ENCODE measurements at regions not wholly inside any gene's neighbourhood (a gene's known extent, or its start where the extent isn't known, plus 50 kb on each side); places are given as distances from the start of the nearest gene placed in this dataset.
"Not testable (repeated sequence)": the region's sequence is repeated elsewhere in the genome, so short reads cannot be mapped to it uniquely, and the experiment has no call there.

DNA sequence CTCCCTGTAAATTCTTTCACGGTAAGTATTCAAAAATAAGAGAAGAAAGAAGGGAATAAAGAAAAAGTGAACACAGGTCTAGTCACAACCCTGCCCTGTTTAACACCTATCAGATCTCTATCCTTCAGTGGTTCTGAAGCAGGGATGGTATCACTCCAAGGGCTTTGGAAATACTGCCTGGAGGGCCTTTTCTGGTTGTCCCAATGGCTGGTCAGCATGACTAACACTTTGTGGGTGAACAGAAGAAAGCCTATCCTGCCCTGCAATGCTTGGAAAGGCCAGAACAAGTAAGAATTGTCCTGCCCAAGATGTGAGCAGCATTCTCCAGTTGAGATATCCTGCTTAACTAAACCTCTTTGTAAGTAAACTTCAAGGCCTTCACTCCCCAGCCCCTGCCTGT, 124.9 kb downstream of the TMEM167A start:
- no peak for DNase-seq

DNA sequence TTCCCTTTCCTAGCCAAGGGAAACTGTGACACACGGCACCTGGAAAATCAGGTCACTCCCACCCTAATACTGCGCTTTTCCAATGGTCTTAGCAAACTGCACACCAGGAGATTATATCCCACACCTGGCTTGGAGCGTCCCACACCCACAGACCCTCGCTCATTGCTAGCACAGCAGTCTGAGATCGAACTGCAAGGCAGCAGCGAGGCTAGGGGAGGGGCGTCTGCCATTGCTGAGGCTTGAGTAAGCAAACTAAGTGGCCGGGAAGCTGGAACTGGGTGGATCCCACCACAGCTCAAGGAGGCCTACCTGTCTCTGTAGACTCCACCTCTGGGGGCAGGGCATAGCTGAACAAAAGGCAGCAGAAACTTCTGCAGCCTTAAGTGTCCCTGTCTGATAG, 132.9 kb downstream of the TMEM167A start:
- not testable (repeated sequence) for DNase-seq

DNA sequence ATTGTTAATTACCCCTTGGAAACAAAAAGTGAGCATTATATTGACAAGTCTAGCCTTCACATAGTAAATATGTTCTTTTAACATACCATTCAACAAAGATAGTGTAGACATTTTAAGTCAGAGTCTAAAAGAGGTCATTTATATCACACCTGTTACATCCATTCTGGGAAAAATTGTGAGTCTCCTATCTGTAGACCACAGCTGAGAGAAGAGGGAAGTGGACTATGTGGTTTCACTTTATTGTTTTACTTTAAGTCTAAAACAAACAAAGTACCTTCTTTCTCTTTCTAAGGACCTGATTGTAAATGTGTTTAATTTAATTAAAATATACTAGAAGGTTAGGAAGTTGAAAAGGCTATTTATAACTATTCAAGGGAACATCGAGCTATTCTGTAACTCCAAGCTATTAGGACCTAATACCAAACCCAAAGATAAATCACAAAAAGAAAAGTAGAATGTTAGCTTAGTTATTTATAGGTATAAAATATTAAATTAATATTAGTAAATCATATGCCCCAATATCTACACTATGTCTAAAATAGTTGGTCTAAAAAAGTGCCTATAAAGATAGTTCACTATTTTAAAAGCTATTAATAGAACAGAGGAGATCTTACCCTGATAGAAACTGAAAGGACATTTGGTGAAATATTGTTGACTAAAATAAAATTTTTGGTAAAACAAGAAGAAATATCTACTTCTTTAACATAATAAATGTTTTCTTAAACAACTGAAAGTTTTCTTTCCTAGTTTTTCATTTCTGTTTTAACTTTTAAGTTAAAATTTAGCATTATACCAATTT, 134.9 kb downstream of the TMEM167A start:
- no peak for DNase-seq

DNA sequence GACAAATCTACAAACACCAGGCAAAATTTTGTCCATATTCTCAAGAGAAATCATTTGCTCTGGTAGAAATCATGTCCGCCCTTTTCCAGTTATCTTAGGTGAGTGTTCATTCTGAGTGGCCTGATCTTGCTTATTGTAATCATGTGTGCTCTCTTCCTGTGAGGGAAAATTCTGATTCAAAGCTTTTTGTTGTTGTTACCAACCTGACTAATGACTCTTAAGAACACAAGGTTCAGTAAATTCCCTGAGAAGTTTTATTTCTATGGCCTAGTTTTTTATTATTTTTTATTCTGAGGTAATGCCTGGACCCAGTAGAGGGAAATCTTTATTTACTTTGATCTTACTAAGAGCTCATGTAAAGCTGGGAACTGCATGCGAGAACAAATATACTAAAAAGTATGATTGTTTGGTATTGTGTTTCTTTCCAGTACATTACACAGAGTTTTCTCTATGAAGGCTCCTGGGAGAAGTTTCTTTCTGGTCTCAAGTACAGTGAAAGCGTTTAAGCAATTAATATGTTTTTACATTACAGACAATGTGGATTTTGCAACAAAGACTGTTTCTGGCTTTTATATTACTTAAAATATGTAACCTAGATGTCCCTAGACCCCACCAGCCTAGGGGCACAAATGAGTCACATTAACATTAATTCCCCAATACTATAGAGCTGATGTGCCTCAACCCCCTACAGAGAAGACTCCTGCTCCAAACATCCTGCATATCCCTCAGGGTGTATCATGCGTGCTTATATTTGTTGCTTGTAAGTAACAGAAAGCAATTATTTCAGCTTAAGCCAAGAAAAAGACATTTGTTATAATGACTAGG, 138.1 kb downstream of the TMEM167A start:
- no peak for DNase-seq

GRCh38 chr5:82932473-82933220, 144.5 kb downstream of the TMEM167A start:
- not testable (repeated sequence) for DNase-seq

- no peak for DNase-seq
Observed at GRCh38 chr5:82931110-82931509, 146.1 kb downstream of the TMEM167A start.

GRCh38 chr5:82925061-82925411, 152.2 kb downstream of the TMEM167A start:
- DNase-seq, result no peak

DNA sequence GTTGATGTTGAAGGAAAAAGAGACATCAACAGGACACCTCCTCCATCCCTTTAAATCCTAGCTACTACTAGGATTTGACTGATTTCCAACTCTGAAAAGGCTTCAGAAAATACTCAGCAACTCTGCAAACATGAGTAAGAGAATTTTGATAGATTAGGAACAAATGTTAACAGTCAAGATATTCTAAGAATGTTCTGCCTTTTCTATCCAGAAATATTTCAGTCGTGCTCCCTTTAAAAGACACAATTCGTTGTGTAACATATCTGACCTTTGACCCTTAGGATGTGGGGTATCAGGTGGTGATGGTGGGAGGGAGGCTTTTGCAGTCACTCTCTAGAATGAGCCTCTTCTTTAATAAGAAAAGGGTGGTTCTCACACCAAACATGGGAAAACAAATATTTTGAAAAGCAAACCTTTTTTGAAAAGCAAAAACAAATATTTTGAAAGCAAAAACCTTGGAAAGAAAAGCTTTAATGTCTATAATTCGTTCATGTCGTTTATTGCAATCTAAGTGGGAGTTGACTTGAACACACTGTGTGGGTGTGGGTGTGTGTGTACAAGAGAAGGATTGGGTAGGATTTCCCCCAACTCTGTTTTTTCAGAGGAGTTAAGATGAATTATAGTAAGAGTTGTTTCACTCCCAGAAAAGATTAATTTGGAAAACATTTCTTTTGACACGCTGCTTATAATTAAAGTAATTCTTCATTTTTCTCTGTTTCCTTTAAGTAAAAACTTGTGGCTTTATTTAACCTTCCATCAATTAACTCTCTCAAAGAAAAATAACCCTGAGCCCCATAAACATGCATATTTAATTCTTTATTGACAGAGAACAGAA, 152.8 kb downstream of the TMEM167A start:
- DNase-seq, result no peak

DNA sequence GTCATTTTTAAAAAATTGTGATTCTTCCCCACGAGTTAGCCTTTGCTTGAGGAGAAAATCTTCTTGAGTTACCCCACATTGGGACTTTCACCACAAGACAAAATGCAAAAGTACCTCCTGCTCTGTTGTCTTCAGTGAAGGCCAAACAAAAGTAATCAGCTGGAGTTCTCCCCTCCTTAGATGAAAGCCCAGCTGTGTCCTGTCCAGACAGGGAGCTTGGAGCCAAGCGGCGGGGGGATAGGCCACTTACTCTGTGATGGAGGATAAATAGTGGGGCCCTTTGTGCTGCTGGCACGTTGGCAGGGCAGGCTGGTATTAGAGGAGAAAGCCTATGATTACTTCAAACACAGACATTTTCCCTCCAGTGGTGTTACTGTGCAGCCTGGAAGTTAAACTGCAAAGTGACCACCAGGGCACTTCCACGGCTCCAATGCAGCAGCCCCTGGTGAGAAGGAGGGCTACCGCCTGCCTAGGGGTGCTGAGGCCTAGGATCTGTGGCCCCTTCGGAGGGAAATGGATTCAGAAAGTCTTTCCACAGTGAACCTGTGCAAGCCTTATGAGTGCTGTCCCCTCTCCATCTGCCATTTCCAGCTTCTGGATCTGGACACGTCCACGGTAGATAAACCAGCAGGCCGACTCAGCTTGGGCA, 155.0 kb downstream of the TMEM167A start:
- DNase-seq, result no peak

DNA sequence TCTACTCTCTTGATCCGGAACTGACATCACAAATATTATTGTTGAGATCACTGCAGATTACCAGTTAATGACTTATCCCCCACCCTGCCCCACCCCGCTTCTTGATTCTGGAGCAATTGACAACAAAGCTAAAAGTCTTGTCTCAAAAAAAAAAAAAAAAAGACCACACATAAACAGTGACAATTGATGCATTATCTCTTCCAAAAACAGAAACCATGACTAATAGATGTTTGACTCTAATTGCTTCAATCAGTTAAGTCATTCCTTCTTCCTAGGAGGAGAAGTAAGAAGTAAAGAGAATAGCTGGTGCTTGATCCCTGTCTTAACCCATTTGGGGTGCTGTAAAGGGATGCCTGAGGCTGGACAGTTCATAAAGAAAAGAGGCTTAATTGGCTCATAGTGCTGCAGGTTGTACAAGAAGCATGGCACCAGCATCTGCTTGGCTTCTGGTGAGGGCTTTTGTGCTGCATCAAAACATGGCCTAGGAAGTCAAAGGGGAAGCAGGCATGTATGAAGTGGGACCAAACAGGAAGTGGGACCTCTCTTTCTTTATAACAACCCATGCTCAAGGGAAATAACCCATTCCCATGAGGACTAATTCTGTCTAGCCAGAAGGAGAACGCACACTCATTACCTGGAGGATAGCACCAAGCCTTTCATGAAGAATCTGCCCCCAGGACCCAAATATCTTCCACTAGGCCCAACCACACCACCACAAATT, 158.7 kb downstream of the TMEM167A start:
- DNase-seq, result no peak

- no peak for DNase-seq
Observed at GRCh38 chr5:82917584-82917983, 159.6 kb downstream of the TMEM167A start.

- DNase-seq, result no peak
Observed at GRCh38 chr5:82913971-82914370, 163.2 kb downstream of the TMEM167A start.

GRCh38 chr5:82912462-82912861, 164.7 kb downstream of the TMEM167A start:
- DNase-seq, result no peak

- no peak for DNase-seq
Observed at GRCh38 chr5:82911910-82912309, 165.3 kb downstream of the TMEM167A start.

GRCh38 chr5:82910905-82911304, 166.3 kb downstream of the TMEM167A start:
- DNase-seq, result no peak

DNA sequence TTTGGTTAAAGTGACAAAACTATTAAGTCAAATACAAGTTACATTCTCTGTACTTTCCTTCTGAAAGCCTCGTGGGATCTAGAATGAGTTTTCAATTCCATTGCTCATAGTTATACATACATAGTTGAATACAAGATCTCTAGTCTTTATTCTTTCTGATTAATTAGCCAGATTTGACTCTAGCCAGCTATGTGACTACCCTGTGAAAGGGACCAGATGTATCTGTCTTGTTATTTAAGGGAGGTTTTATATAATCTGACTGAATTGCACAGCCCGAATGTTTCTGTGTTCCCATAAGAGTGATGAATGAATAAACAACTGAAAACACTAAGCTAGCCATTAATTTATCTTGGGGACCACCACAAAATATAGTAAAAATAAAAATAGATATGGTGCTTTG, 166.7 kb downstream of the TMEM167A start:
- DNase-seq, result no peak

GRCh38 chr5:82909771-82910170, 167.4 kb downstream of the TMEM167A start:
- no peak for DNase-seq

DNA sequence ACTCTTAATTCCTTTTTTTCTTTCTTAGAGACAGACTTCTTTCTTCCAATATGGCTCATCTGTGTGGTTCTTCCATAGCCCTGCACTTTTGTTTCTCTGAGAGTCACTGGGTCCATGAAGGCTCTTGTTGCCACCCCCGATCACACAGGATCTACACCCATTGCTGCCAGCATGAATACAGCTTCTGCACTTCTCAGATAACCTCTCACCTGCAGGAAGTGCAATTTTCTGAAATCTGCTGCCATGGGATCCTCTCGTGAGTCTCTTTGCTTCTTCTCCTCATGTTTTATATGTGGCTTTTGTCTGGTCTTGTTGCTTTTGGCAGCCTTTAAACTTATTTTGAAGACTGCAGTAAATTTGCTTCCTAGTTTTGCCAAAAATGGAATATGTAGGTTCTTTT, 171.2 kb downstream of the TMEM167A start:
- DNase-seq, result no peak

DNA sequence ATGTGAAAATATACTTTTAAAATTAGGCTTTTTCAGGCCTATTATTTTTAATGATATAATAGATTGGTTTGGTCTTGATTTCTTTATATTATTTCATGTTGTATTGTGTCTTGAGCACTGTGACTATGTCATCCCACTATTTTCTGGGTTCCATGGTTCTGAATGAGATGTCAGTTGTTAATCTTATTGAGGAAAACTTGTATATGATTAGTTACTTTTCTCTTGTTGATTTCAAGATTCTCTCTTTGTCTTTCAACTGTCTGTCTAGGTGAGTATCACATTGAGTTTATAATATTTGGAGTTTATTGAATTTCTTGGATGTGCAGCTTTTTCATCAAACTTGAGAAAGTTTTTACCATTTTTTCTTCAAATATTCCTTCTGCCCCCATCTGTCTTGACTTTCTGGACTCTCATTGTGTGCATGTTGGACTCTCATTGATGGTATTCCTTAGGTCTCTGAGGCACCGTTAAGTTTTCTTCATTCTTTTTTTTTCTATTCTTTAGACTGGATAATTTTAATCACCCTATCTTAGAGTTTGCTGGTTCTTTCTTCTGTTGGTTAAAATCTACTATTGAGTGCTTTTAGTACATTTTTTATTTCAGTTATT, 175.8 kb downstream of the TMEM167A start:
- no peak for DNase-seq

DNA sequence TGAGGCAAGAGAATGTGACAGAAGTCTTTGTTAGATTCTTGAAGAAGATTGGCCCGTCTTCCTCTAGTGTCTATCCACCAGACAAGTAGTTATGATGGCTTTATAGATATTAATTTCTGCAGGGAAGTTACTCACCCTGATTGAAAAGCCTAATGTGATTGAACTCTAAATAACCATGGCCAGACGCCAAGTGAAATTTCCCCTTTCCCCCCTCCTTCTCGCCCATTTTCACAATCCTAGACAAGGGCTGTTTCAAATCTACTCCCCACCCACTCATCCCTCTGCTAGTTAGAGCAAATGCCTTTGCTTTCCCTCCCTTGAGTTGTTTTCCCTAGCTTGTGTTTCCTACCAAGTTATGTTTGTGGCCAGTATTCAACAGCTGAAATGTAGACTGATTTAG, 182.5 kb downstream of the TMEM167A start:
- DNase-seq, result no peak

- no peak for DNase-seq
Observed at GRCh38 chr5:82889088-82889487, 188.1 kb downstream of the TMEM167A start.

Measured in activated effector memory CD4-positive, alpha-beta T cell treated with Interleukin-2 at 50 U/mL for 16 hours (primary cell).